Breast epithelium (tissue), 4 donors: ENCODE measurements at regions not wholly inside any gene's neighbourhood (a gene's known extent, or its start where the extent isn't known, plus 50 kb on each side); places are given as distances from the start of the nearest gene placed in this dataset.

ENCODE experiments used
- DNase-seq, 2 donors: peaks; one replicate each; pipeline ENCODE4 v3.0.0-alpha.2; 2019; ENCODE audit warnings: low spot score in 2 of 2
- H3K27ac ChIP-seq, 2 donors: fragments of 200-600 bp; sonication (generic) in 1 of 2; one replicate each; pipeline ENCODE4 v1.5.1; 2016 to 2019; ENCODE audit warnings: mild to moderate bottlenecking in 1 of 2
- H3K27me3 ChIP-seq, 2 donors: fragments of 200-600 bp; sonication (generic) in 1 of 2; one replicate each; pipeline versions ENCODE4 v1.5.1 to v1.6.0; 2017 to 2019; ENCODE audit warnings: control low read depth in 1 of 2, mild to moderate bottlenecking in 1 of 2
- H3K36me3 ChIP-seq: fragments of 200-600 bp; one replicate; pipeline ENCODE4 v1.5.1; 2019
- H3K4me1 ChIP-seq, 2 donors: fragments of 200-600 bp; sonication (generic); one replicate each; pipeline ENCODE4 v1.5.1; 2016 to 2019; ENCODE audit warnings: control low read depth in 1 of 2
- H3K4me3 ChIP-seq, 3 donors: fragments of 200-600 bp; sonication (generic); 1 replicate in 2 of 3; 2 replicates in 1 of 3; pipeline ENCODE4 v1.5.1; 2016 to 2019; ENCODE audit warnings: mild to moderate bottlenecking in 3 of 3, moderate library complexity in 2 of 3
- H3K9me3 ChIP-seq, 2 donors: fragments of 200-600 bp; sonication (generic) in 1 of 2; one replicate each; pipeline ENCODE4 v1.5.1; 2016 to 2019; ENCODE audit warnings: control low read depth in 1 of 2
- POLR2A ChIP-seq: fragments of 450-650 bp; IDR thresholded peaks from one replicate; pipeline ENCODE4 v1.6.1; 2016; ENCODE audit warnings: antibody characterized with exemption, mild to moderate bottlenecking, moderate library complexity
- POLR2AphosphoS5 ChIP-seq, 3 donors: sonication (generic); formaldehyde crosslinking; IDR thresholded peaks; one replicate each; pipeline ENCODE4 v1.6.1; 2017; ENCODE audit warnings: antibody characterized with exemption in 3 of 3
- intact Hi-C: fragments of 100-400 bp; cut with DNase I; formaldehyde crosslinking; loops from one replicate; pipeline ENCODE4 v1.15.1; 2023; ENCODE audit warnings: low total_unique reads
- TF ChIP-seq, protein P1 (sequence below), 3 donors: fragments of 450-650 bp; IDR thresholded peaks; one replicate each; pipeline ENCODE4 v1.5.1; 2016 to 2017; ENCODE audit warnings: antibody characterized with exemption in 3 of 3, mild to moderate bottlenecking in 3 of 3, moderate library complexity in 3 of 3

DNA sequence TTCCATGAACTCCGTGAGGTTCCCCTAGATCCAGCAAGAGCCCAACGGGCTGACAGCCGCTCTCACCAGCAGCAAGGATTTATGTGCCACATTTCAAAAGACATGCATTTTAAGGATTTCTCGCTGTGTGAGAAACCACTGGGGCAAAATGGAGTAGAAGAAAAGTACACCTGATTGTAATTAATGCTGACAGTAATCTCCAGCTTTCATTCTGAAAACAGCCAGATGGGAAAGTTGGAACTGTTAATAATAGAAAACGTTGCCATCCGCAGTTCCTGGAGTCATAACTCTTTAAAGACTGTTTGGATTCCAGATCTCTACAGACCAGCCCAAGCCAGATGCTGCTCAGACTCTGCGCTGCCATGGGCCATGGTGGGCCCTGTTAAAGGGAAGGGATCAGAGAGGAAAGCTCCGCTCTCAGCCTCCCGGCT lies 216.9 kb upstream of the GLI3 start:
- no peak for DNase-seq
- no peak overlapping the region for H3K27ac ChIP-seq
- intact Hi-C loops = no loop called here

DNA sequence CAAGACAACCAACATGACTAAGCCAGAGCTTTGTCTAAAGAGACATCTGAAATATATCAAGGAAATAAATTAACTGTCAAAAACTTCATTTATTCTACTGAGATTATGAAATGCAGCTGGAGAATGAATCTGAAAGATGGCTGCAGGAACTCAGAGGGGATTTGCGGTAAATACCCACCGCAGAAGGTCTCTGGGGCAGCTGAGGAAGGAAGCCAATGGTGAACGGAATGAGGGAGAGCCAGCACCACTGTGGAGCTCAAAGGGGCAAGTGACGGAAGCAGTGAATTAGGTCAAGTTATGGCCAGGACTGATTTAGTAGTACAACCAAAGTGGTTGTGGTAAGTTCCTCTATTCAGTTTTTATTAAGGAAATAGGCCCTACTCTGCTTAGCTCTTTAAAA lies 215.3 kb upstream of the GLI3 start:
- intact Hi-C loops = no loop called here
- no peak for DNase-seq
- H3K4me3 ChIP-seq = no peak overlapping the region
- H3K4me1 ChIP-seq = no peaks in the 10 kb centered on the region
- no peak overlapping the region for H3K27ac ChIP-seq
- no peaks in the 10 kb centered on the region for H3K36me3 ChIP-seq
- TF ChIP-seq POLR2AphosphoS5 (IDR thresholded peaks at IDR 0.05) (no peak), POLR2A (no peak)
- TF ChIP-seq, protein P1, sequence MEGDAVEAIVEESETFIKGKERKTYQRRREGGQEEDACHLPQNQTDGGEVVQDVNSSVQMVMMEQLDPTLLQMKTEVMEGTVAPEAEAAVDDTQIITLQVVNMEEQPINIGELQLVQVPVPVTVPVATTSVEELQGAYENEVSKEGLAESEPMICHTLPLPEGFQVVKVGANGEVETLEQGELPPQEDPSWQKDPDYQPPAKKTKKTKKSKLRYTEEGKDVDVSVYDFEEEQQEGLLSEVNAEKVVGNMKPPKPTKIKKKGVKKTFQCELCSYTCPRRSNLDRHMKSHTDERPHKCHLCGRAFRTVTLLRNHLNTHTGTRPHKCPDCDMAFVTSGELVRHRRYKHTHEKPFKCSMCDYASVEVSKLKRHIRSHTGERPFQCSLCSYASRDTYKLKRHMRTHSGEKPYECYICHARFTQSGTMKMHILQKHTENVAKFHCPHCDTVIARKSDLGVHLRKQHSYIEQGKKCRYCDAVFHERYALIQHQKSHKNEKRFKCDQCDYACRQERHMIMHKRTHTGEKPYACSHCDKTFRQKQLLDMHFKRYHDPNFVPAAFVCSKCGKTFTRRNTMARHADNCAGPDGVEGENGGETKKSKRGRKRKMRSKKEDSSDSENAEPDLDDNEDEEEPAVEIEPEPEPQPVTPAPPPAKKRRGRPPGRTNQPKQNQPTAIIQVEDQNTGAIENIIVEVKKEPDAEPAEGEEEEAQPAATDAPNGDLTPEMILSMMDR (IDR thresholded peaks at IDR 0.05) = no peak
- no peaks in the 10 kb centered on the region for H3K27me3 ChIP-seq
- H3K9me3 ChIP-seq = no peaks in the 10 kb centered on the region

More for the DNA sequence above, 216.9 kb upstream of the GLI3 start:
- H3K9me3 ChIP-seq = no peaks in the 10 kb centered on the region
- H3K27me3 ChIP-seq = no peaks in the 10 kb centered on the region
- no peaks in the 10 kb centered on the region for H3K4me1 ChIP-seq
- H3K4me3 ChIP-seq = no peak overlapping the region
- TF ChIP-seq, protein P1 (IDR thresholded peaks at IDR 0.05) = no peak
- H3K36me3 ChIP-seq = no peaks in the 10 kb centered on the region

DNA sequence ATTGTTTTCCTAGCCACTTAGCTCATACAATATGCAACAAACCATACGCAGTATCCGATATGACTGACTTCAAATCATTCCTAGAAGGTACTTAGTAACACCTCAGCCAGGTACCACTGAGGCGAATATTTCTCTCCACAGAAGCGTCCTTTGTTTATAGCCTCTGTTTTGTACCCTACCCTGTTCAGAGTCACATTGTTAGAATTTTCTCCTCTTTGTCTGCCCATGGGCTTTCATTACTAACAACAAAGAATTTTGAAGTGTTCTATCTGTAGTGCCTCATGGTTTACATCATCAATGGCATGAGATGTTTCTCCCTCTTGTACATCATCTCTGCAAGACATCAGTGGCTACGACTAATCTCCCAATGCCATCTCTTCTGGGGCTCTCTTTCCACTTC lies 212.4 kb upstream of the GLI3 start:
- TF ChIP-seq, protein P1 (IDR thresholded peaks at IDR 0.05) = no peak
- no peak for TF ChIP-seq POLR2A
- no peak for TF ChIP-seq POLR2AphosphoS5 (IDR thresholded peaks at IDR 0.05)
- intact Hi-C loops = no loop called here
- no peaks in the 10 kb centered on the region for H3K9me3 ChIP-seq
- no peaks in the 10 kb centered on the region for H3K27me3 ChIP-seq
- no peaks in the 10 kb centered on the region for H3K4me1 ChIP-seq
- H3K36me3 ChIP-seq = no peaks in the 10 kb centered on the region
- no peak for DNase-seq
- no peak overlapping the region for H3K27ac ChIP-seq
- H3K4me3 ChIP-seq = no peak overlapping the region

DNA sequence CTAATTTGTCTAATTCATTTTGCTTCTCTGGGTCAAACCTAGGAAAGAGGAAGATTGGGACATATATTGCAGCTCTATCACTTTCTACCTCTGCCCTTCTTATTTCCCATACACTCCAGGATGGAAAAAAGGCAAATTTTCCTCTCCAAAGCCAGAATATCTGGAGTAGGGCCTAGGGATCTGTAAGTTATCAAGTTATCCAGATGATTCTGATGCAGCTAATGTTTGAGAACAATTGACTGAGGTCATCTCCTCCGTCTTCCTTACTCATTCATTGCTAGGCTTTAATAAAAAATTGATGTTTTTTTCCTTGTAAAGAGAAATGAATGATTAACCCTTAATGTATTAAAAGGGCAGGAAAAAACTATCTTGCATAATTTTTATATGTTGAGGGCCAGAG lies 211.9 kb upstream of the GLI3 start:
- no peak for DNase-seq
- intact Hi-C loops = no loop called here
- Histone ChIP-seq H3K4me1 (no peaks in the 10 kb centered on the region), H3K27ac (no peak overlapping the region), H3K4me3 (no peak overlapping the region), H3K27me3 (no peaks in the 10 kb centered on the region), H3K36me3 (no peaks in the 10 kb centered on the region), H3K9me3 (no peaks in the 10 kb centered on the region)
- TF ChIP-seq, protein P1 (IDR thresholded peaks at IDR 0.05) = no peak

DNA sequence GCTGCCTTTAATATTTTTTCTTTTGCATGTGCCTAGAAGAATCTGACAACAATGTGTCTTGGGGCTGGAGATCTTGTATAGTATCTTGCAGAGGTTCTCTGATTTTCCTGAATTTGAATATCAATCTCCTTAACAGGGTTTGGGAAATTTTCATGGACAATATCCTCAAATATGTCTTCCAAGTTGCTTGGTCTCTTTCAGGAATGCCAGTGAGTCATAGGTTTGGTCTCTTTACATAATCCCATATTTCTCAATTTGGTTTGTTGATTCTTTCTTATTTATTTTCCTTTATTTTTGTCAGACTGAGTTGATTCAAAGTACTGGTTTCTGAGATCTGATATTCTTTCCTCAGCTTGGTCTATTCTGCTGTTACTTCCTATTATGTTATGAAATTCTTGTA lies 208.7 kb upstream of the GLI3 start:
- H3K36me3 ChIP-seq = no peaks in the 10 kb centered on the region

More for the DNA sequence above, 208.7 kb upstream of the GLI3 start:
- DNase-seq = no peak
- Histone ChIP-seq H3K4me3 (no peak overlapping the region), H3K9me3 (peaks cover 0 to under 1% of the 10 kb centered on the region in 2 donors), H3K27me3 (no peaks in the 10 kb centered on the region), H3K27ac (no peak overlapping the region), H3K4me1 (no peaks in the 10 kb centered on the region)
- TF ChIP-seq POLR2AphosphoS5 (IDR thresholded peaks at IDR 0.05) = no peak
- TF ChIP-seq, protein P1 (IDR thresholded peaks at IDR 0.05) = no peak
- TF ChIP-seq POLR2A = no peak
- intact Hi-C loops = no loop called here
